ENCODE measurements at regions not wholly inside any gene's neighbourhood (a gene's known extent, or its start where the extent isn't known, plus 50 kb on each side); places are given as distances from the start of the nearest gene placed in this dataset.
"Not testable (repeated sequence)": the region's sequence is repeated elsewhere in the genome, so short reads cannot be mapped to it uniquely, and the experiment has no call there.

GRCh38 chr4:155037031-155037430, 171.4 kb upstream of the NPY2R start:
- no peaks in the 10 kb centered on the region for H3K4me1 Mint-ChIP-seq
- no peak overlapping the region for H3K27ac Mint-ChIP-seq
- no peaks in the 10 kb centered on the region for H3K36me3 Mint-ChIP-seq
- H3K27me3 Mint-ChIP-seq: no peaks in the 10 kb centered on the region
- H3K4me3 Mint-ChIP-seq: no peak overlapping the region
- peaks cover 3% of the 10 kb centered on the region for H3K9me3 Mint-ChIP-seq
- ATAC-seq: no peak

- no peak for ATAC-seq
- H3K4me1 Mint-ChIP-seq: no peaks in the 10 kb centered on the region
- H3K9me3 Mint-ChIP-seq: peaks cover 3% of the 10 kb centered on the region
- no peaks in the 10 kb centered on the region for H3K36me3 Mint-ChIP-seq
- H3K27ac Mint-ChIP-seq: no peak overlapping the region
- H3K4me3 Mint-ChIP-seq: no peak overlapping the region
- no peaks in the 10 kb centered on the region for H3K27me3 Mint-ChIP-seq
Measured at GRCh38 chr4:155038459-155038858, 170.0 kb upstream of the NPY2R start.

- H3K27me3 Mint-ChIP-seq: no peaks in the 10 kb centered on the region
- H3K36me3 Mint-ChIP-seq: no peaks in the 10 kb centered on the region
- no peak overlapping the region for H3K4me3 Mint-ChIP-seq
- H3K4me1 Mint-ChIP-seq: no peaks in the 10 kb centered on the region
- no peak for ATAC-seq
- peaks cover 3% of the 10 kb centered on the region for H3K9me3 Mint-ChIP-seq
- H3K27ac Mint-ChIP-seq: no peak overlapping the region
Measured at GRCh38 chr4:155039162-155039561, 169.3 kb upstream of the NPY2R start.

GRCh38 chr4:155040031-155040430, 168.4 kb upstream of the NPY2R start:
- no peak for ATAC-seq

GRCh38 chr4:155042014-155042413, 166.4 kb upstream of the NPY2R start:
- Mint-ChIP-seq H3K27me3 (no peaks in the 10 kb centered on the region), H3K4me1 (no peaks in the 10 kb centered on the region)
- ATAC-seq: no peak

More at GRCh38 chr4:155040031-155040430, 168.4 kb upstream of the NPY2R start:
- no peak overlapping the region for H3K4me3 Mint-ChIP-seq
- no peak overlapping the region for H3K27ac Mint-ChIP-seq
- no peaks in the 10 kb centered on the region for H3K36me3 Mint-ChIP-seq
- H3K27me3 Mint-ChIP-seq: no peaks in the 10 kb centered on the region
- H3K9me3 Mint-ChIP-seq: peaks cover 2% of the 10 kb centered on the region
- no peaks in the 10 kb centered on the region for H3K4me1 Mint-ChIP-seq

GRCh38 chr4:155044251-155044650, 164.2 kb upstream of the NPY2R start:
- ATAC-seq, H3K4me1 Mint-ChIP-seq, H3K27me3 Mint-ChIP-seq, H3K4me3 Mint-ChIP-seq, H3K9me3 Mint-ChIP-seq, H3K27ac Mint-ChIP-seq, H3K36me3 Mint-ChIP-seq: not testable (repeated sequence)

More at GRCh38 chr4:155042014-155042413, 166.4 kb upstream of the NPY2R start:
- H3K4me3 Mint-ChIP-seq: no peak overlapping the region
- H3K9me3 Mint-ChIP-seq: no peaks in the 10 kb centered on the region
- no peaks in the 10 kb centered on the region for H3K36me3 Mint-ChIP-seq
- H3K27ac Mint-ChIP-seq: no peak overlapping the region

- no peak overlapping the region for H3K4me3 Mint-ChIP-seq
- ATAC-seq: no peak
- no peaks in the 10 kb centered on the region for H3K36me3 Mint-ChIP-seq
- H3K27me3 Mint-ChIP-seq: no peaks in the 10 kb centered on the region
- H3K27ac Mint-ChIP-seq: no peak overlapping the region
- peaks cover 3% of the 10 kb centered on the region for H3K9me3 Mint-ChIP-seq
- H3K4me1 Mint-ChIP-seq: no peaks in the 10 kb centered on the region
Measured at GRCh38 chr4:155047755-155048154, 160.7 kb upstream of the NPY2R start.

- H3K4me3 Mint-ChIP-seq, H3K27me3 Mint-ChIP-seq, H3K4me1 Mint-ChIP-seq, H3K27ac Mint-ChIP-seq, H3K36me3 Mint-ChIP-seq, H3K9me3 Mint-ChIP-seq, ATAC-seq: not testable (repeated sequence)
Measured at GRCh38 chr4:155054042-155054441, 154.4 kb upstream of the NPY2R start.

- Mint-ChIP-seq H3K27me3 (no peaks in the 10 kb centered on the region), H3K36me3 (no peaks in the 10 kb centered on the region), H3K4me3 (no peak overlapping the region), H3K4me1 (no peaks in the 10 kb centered on the region), H3K9me3 (no peaks in the 10 kb centered on the region), H3K27ac (no peak overlapping the region)
- no peak for ATAC-seq
Measured at GRCh38 chr4:155060419-155060818, 148.0 kb upstream of the NPY2R start.

GRCh38 chr4:155060873-155061272, 147.6 kb upstream of the NPY2R start:
- H3K4me3 Mint-ChIP-seq: no peak overlapping the region
- H3K27ac Mint-ChIP-seq: no peak overlapping the region
- no peaks in the 10 kb centered on the region for H3K4me1 Mint-ChIP-seq
- H3K36me3 Mint-ChIP-seq: no peaks in the 10 kb centered on the region
- ATAC-seq: no peak
- H3K9me3 Mint-ChIP-seq: no peaks in the 10 kb centered on the region
- no peaks in the 10 kb centered on the region for H3K27me3 Mint-ChIP-seq

GRCh38 chr4:155062948-155063347, 145.5 kb upstream of the NPY2R start:
- Mint-ChIP-seq H3K27ac (no peak overlapping the region), H3K9me3 (no peaks in the 10 kb centered on the region), H3K36me3 (no peaks in the 10 kb centered on the region), H3K27me3 (no peaks in the 10 kb centered on the region), H3K4me1 (no peaks in the 10 kb centered on the region), H3K4me3 (no peak overlapping the region)
- no peak for ATAC-seq

GRCh38 chr4:155064934-155065333, 143.5 kb upstream of the NPY2R start:
- H3K27ac Mint-ChIP-seq, H3K36me3 Mint-ChIP-seq, H3K4me1 Mint-ChIP-seq, ATAC-seq, H3K27me3 Mint-ChIP-seq, H3K4me3 Mint-ChIP-seq, H3K9me3 Mint-ChIP-seq: not testable (repeated sequence)

- H3K27ac Mint-ChIP-seq: no peak overlapping the region
- H3K9me3 Mint-ChIP-seq: peaks cover 3% of the 10 kb centered on the region
- no peak for ATAC-seq
- no peaks in the 10 kb centered on the region for H3K36me3 Mint-ChIP-seq
- no peak overlapping the region for H3K4me3 Mint-ChIP-seq
- no peaks in the 10 kb centered on the region for H3K4me1 Mint-ChIP-seq
- no peaks in the 10 kb centered on the region for H3K27me3 Mint-ChIP-seq
Measured at GRCh38 chr4:155066871-155067270, 141.6 kb upstream of the NPY2R start.

- no peak for ATAC-seq
- H3K9me3 Mint-ChIP-seq: peaks cover 3% of the 10 kb centered on the region
- H3K36me3 Mint-ChIP-seq: no peaks in the 10 kb centered on the region
- H3K4me3 Mint-ChIP-seq: no peak overlapping the region
- H3K27me3 Mint-ChIP-seq: no peaks in the 10 kb centered on the region
- H3K27ac Mint-ChIP-seq: no peak overlapping the region
- H3K4me1 Mint-ChIP-seq: no peaks in the 10 kb centered on the region
Measured at GRCh38 chr4:155071962-155072361, 136.5 kb upstream of the NPY2R start.

- Mint-ChIP-seq H3K27ac (no peak overlapping the region), H3K9me3 (peaks cover 3% of the 10 kb centered on the region), H3K27me3 (no peaks in the 10 kb centered on the region), H3K4me3 (no peak overlapping the region), H3K36me3 (no peaks in the 10 kb centered on the region), H3K4me1 (no peaks in the 10 kb centered on the region)
- ATAC-seq: no peak
Measured at GRCh38 chr4:155072417-155072816, 136.0 kb upstream of the NPY2R start.

- H3K4me3 Mint-ChIP-seq: no peak overlapping the region
- peaks cover 1% of the 10 kb centered on the region for H3K9me3 Mint-ChIP-seq
- no peak overlapping the region for H3K27ac Mint-ChIP-seq
- no peaks in the 10 kb centered on the region for H3K27me3 Mint-ChIP-seq
- ATAC-seq: no peak
- H3K4me1 Mint-ChIP-seq: no peaks in the 10 kb centered on the region
- no peaks in the 10 kb centered on the region for H3K36me3 Mint-ChIP-seq
Measured at GRCh38 chr4:155073852-155074251, 134.6 kb upstream of the NPY2R start.

- H3K27me3 Mint-ChIP-seq: no peaks in the 10 kb centered on the region
- no peak overlapping the region for H3K4me3 Mint-ChIP-seq
- H3K4me1 Mint-ChIP-seq: no peaks in the 10 kb centered on the region
- no peak overlapping the region for H3K27ac Mint-ChIP-seq
- no peaks in the 10 kb centered on the region for H3K9me3 Mint-ChIP-seq
- no peaks in the 10 kb centered on the region for H3K36me3 Mint-ChIP-seq
- no peak for ATAC-seq
Measured at GRCh38 chr4:155076256-155076785, 132.1 kb upstream of the NPY2R start.
